Keratinocyte (primary cell): ENCODE measurements at regions not wholly inside any gene's neighbourhood (a gene's known extent, or its start where the extent isn't known, plus 50 kb on each side); places are given as distances from the start of the nearest gene placed in this dataset.
A peak's percentile ranks its signal among the peaks of the same experiment; 100 is the strongest.

ENCODE experiments used
- DNase-seq: peaks from one replicate; pipeline ENCODE4 v3.0.0-alpha.2; 2011; ENCODE audit warnings: low read depth, missing footprints, low spot score
- FAIRE-seq: peaks from 2 replicates; lab custom pipeline; 2011; peaks lifted over from hg19 to GRCh38; lab: Jason Lieb, UNC
- H2AFZ ChIP-seq: 2 replicates; pipeline ENCODE4 v1.6.0; 2012; ENCODE audit warnings: low read length, control low read depth, inconsistent platforms; ENCODE audit not compliant: control insufficient read depth
- H3K27ac ChIP-seq: 2 replicates; pipeline ENCODE4 v1.5.1; 2011; ENCODE audit warnings: low read length; ENCODE audit not compliant: control insufficient read depth, insufficient read depth
- H3K27me3 ChIP-seq: 3 replicates; pipeline ENCODE4 v1.6.0; 2011; ENCODE audit warnings: low read length; ENCODE audit not compliant: control insufficient read depth, insufficient read depth; ENCODE audit errors: extremely low read depth
- H3K36me3 ChIP-seq, 2 experiments: 2 replicates in 1 of 2; 3 replicates in 1 of 2; pipeline ENCODE4 v1.5.1; 2011; ENCODE audit warnings: low read length in 2 of 2, mild to moderate bottlenecking in 1 of 2; ENCODE audit not compliant: control insufficient read depth in 2 of 2, insufficient read depth in 2 of 2; ENCODE audit errors: extremely low read depth in 1 of 2
- H3K4me1 ChIP-seq: 3 replicates; pipeline ENCODE4 v1.5.1; 2011; ENCODE audit warnings: low read length; ENCODE audit not compliant: control insufficient read depth, insufficient read depth; ENCODE audit errors: extremely low read depth
- H3K4me2 ChIP-seq: 3 replicates; pipeline ENCODE4 v1.6.0; 2011; ENCODE audit warnings: low read depth, low read length; ENCODE audit not compliant: control insufficient read depth, insufficient read depth; ENCODE audit errors: extremely low read depth
- H3K4me3 ChIP-seq, 3 experiments: fragments of 200-600 bp in 1 of 3; sonication (generic) in 1 of 3; 2 replicates in 2 of 3; 3 replicates in 1 of 3; pipeline ENCODE4 v1.5.1; 2011 to 2016; ENCODE audit warnings: low read length in 3 of 3, mild to moderate bottlenecking in 3 of 3, control low read depth in 2 of 3, inconsistent platforms in 1 of 3, low read depth in 1 of 3, mixed read lengths in 1 of 3, mixed run types in 1 of 3, moderate library complexity in 1 of 3; ENCODE audit not compliant: control insufficient read depth in 2 of 3, insufficient read depth in 2 of 3; ENCODE audit errors: extremely low read depth in 1 of 3
- H3K79me2 ChIP-seq: 2 replicates; pipeline ENCODE4 v1.6.0; 2012; ENCODE audit warnings: low read length; ENCODE audit not compliant: control insufficient read depth, insufficient read depth
- H3K9ac ChIP-seq: 3 replicates; pipeline ENCODE4 v1.6.0; 2011; ENCODE audit warnings: low read length; ENCODE audit not compliant: control insufficient read depth, insufficient read depth; ENCODE audit errors: extremely low read depth
- H3K9me1 ChIP-seq: 3 replicates; pipeline ENCODE4 v1.6.0; 2011; ENCODE audit warnings: low read length; ENCODE audit not compliant: control insufficient read depth, insufficient read depth; ENCODE audit errors: extremely low read depth
- H3K9me3 ChIP-seq: 2 replicates; pipeline ENCODE4 v1.5.1; 2012; ENCODE audit warnings: low read depth, low read length; ENCODE audit not compliant: control insufficient read depth
- H4K20me1 ChIP-seq: 3 replicates; pipeline ENCODE4 v1.6.0; 2011; ENCODE audit warnings: low read length; ENCODE audit not compliant: control insufficient read depth, insufficient read depth; ENCODE audit errors: extremely low read depth
- EZH2 ChIP-seq: IDR thresholded peaks from one replicate; pipeline ENCODE4 v1.6.1; 2012; ENCODE audit warnings: inconsistent platforms, mild to moderate bottlenecking, low read length, moderate library complexity
- dilution Hi-C: fragments of 300-500 bp; cut with MboI; formaldehyde crosslinking; loops from one replicate; pipeline ENCODE4 v1.7.0; 2020; ENCODE audit warnings: low sequenced_read_pairs; ENCODE audit not compliant: extremely low pct_ligation_motif_present
- TF ChIP-seq, protein P1 (sequence below), 3 experiments: IDR thresholded peaks in 1 of 3; conservative IDR thresholded peaks in 1 of 3; optimal IDR thresholded peaks in 1 of 3; 2 replicates in 2 of 3; 3 replicates in 1 of 3; pipeline versions ENCODE3 to v1.5.1; 2011; ENCODE audit warnings: low read length in 3 of 3, mild to moderate bottlenecking in 3 of 3, moderate library complexity in 2 of 3, control low read depth in 1 of 3, inconsistent platforms in 1 of 3; ENCODE audit not compliant: insufficient read depth in 2 of 3; ENCODE audit errors: extremely low read depth in 1 of 3

DNA sequence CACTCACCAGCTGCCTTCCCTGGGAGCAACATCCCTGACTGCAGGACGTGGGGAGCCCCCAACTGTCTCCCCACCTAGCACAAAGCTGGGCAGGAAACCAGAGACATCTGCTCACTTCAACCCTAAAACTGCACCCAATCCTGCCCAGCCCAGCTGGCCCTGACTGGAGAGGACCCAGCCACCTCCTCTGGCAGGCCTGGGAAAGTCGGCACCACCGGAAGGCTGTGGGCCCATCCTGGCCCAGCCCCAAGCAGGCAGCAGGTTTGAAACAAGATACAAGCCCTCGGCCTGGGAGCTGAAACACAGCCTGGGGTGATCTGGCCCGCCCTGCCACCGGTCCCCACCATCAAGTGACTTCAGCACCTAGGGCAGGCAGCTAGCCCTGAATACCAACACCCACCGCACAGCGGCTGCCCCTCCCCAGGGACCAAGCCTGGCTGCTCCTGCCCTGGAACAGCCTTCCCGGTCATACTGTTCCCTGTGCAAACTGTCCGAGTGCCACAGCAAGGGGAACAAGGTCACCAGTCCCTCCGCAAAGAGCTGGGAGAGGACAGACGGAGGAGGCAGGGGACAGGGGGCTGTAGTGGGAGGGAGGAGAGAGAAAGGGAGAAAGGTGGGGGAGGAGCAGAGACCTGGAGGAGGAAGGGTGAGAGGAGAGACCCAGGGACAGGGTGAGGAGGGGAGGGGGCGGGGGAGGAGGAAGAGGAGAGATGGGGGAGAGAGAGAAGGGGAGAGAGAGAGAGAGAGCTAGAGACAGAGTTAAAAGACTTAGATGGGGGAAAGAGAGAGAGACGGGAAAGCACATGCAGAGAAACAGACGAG, 115.7 kb downstream of the RFLNA start:
- dilution Hi-C loops = no loop called here
- H3K9ac ChIP-seq = peak overlapping the region; percentile 9
- H3K27ac ChIP-seq = no peak overlapping the region
- H3K4me3 ChIP-seq = no peak overlapping the region
- DNase-seq = no peak
- H3K79me2 ChIP-seq = peaks cover 19% of the 10 kb centered on the region
- H2AFZ ChIP-seq = no peak overlapping the region
- peaks cover 20% of the 10 kb centered on the region for H4K20me1 ChIP-seq
- H3K9me1 ChIP-seq = no peaks in the 10 kb centered on the region
- FAIRE-seq = no peak
- peaks cover 16% of the 10 kb centered on the region for H3K4me1 ChIP-seq
- H3K36me3 ChIP-seq = peaks cover 9 to 26% of the 10 kb centered on the region in 2 experiments
- H3K4me2 ChIP-seq = no peak overlapping the region
- H3K27me3 ChIP-seq = no peaks in the 10 kb centered on the region
- TF ChIP-seq, protein P1, sequence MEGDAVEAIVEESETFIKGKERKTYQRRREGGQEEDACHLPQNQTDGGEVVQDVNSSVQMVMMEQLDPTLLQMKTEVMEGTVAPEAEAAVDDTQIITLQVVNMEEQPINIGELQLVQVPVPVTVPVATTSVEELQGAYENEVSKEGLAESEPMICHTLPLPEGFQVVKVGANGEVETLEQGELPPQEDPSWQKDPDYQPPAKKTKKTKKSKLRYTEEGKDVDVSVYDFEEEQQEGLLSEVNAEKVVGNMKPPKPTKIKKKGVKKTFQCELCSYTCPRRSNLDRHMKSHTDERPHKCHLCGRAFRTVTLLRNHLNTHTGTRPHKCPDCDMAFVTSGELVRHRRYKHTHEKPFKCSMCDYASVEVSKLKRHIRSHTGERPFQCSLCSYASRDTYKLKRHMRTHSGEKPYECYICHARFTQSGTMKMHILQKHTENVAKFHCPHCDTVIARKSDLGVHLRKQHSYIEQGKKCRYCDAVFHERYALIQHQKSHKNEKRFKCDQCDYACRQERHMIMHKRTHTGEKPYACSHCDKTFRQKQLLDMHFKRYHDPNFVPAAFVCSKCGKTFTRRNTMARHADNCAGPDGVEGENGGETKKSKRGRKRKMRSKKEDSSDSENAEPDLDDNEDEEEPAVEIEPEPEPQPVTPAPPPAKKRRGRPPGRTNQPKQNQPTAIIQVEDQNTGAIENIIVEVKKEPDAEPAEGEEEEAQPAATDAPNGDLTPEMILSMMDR (optimal IDR thresholded peaks at IDR 0.05 in 1 of 3, IDR thresholded peaks at IDR 0.05 in 1 of 3, conservative IDR thresholded peaks at IDR 0.05 in 1 of 3; ENCODE audit: extremely low read depth in 1 of 3, insufficient read depth in 2 of 3, low read length in 3 of 3) = no peak
- no peak for TF ChIP-seq EZH2
- no peaks in the 10 kb centered on the region for H3K9me3 ChIP-seq

DNA sequence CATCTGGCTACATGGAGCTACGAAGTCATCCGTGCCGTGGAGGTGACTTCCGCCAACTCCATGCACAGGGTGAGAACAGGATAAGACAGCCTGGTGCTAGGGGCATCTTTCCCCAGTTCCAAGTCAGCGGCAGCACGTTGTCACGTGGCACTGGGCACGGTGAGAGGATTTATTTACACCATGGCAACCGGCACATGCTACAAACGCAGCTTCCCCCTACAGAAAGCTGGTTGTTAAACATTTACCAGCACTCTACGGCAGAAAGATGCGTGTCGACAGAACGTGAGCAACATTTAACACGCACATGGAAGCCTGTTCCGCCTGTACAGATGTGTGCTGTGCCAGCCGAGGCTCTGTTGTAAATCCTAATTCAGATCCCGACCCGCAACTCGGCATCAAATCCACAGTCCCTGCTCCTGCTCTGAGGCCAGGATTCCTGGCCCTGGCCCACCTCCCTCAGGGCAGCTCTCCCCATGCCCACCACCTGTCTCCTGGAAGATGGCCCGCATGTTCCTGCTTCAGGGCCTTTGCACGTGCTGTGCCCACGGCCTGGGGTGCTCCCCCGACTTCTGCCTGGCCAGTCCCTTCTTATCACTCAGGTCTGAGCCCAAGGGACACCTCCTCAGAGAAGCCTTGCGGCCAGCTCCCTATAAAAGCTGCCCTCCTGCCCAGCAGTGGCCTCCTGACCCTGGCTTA, 114.1 kb downstream of the RFLNA start:
- FAIRE-seq = no peak
- H3K4me1 ChIP-seq = peaks cover 16% of the 10 kb centered on the region
- TF ChIP-seq, protein P1 (optimal IDR thresholded peaks at IDR 0.05 in 1 of 3, IDR thresholded peaks at IDR 0.05 in 1 of 3, conservative IDR thresholded peaks at IDR 0.05 in 1 of 3; ENCODE audit: extremely low read depth in 1 of 3, insufficient read depth in 2 of 3, low read length in 3 of 3) = no peak
- TF ChIP-seq EZH2 = no peak

More for the DNA sequence above, 114.1 kb downstream of the RFLNA start:
- H3K4me3 ChIP-seq = no peak overlapping the region
- DNase-seq = no peak
- no peaks in the 10 kb centered on the region for H3K9me1 ChIP-seq
- peaks cover 5 to 24% of the 10 kb centered on the region in 2 experiments for H3K36me3 ChIP-seq
- dilution Hi-C loops = no loop called here
- H3K9ac ChIP-seq = no peak overlapping the region
- no peak overlapping the region for H2AFZ ChIP-seq
- H3K79me2 ChIP-seq = peaks cover 23% of the 10 kb centered on the region
- peaks cover 26% of the 10 kb centered on the region for H4K20me1 ChIP-seq
- H3K27ac ChIP-seq = no peak overlapping the region
- H3K9me3 ChIP-seq = no peaks in the 10 kb centered on the region
- H3K27me3 ChIP-seq = no peaks in the 10 kb centered on the region
- H3K4me2 ChIP-seq = no peak overlapping the region
